HL-60 (cell line): ENCODE measurements at regions not wholly inside any gene's neighbourhood (a gene's known extent, or its start where the extent isn't known, plus 50 kb on each side); places are given as distances from the start of the nearest gene placed in this dataset.

Experiments used
- POLR2AphosphoS5 ChIP-seq: IDR thresholded peaks from 2 replicates; pipeline ENCODE4 v1.6.1; 2012; ENCODE audit warnings: low read depth
- TF ChIP-seq, protein P1 (sequence below): IDR thresholded peaks from one replicate; pipeline ENCODE4 v1.5.1; 2011; ENCODE audit warnings: low read length, control low read depth, inconsistent platforms; ENCODE audit not compliant: insufficient read depth

DNA sequence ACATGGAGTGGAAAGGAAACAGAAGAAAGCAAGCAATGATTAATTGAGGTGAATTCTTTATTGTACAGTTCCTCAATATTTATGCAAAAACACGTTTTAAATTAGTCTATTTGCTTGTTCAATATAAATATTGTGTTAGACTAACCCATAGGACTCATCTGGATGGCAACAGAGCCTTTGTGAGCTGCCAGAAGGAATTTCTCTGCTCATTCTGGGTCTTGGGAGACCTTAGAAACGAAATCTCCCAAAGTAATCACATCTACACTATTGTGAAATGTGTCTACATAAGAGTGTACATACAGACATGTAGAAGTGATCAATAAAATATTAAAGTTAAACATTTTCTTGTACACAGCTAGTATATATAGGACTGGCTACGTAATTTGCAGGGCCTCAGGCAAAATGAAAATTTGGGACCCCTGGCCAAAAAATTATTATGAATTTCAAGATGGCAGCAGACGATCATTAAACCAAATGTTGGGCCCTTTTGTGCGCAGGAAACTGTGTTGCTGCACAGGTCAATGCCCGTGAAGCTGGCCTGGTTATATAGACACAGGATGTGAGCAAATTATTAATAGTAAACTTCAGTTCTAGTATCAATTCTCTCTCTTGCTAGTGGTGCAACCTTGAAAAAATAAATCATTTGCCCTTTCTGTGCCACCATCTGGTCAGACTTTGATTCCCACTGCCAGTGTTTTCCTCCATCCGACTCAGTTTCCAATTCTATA is 83.3 kb downstream of the MINAR1 start:
- TF ChIP-seq, protein P1, sequence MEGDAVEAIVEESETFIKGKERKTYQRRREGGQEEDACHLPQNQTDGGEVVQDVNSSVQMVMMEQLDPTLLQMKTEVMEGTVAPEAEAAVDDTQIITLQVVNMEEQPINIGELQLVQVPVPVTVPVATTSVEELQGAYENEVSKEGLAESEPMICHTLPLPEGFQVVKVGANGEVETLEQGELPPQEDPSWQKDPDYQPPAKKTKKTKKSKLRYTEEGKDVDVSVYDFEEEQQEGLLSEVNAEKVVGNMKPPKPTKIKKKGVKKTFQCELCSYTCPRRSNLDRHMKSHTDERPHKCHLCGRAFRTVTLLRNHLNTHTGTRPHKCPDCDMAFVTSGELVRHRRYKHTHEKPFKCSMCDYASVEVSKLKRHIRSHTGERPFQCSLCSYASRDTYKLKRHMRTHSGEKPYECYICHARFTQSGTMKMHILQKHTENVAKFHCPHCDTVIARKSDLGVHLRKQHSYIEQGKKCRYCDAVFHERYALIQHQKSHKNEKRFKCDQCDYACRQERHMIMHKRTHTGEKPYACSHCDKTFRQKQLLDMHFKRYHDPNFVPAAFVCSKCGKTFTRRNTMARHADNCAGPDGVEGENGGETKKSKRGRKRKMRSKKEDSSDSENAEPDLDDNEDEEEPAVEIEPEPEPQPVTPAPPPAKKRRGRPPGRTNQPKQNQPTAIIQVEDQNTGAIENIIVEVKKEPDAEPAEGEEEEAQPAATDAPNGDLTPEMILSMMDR, result no peak
- no peak for TF ChIP-seq POLR2AphosphoS5
